ENCODE measurements at regions not wholly inside any gene's neighbourhood (a gene's known extent, or its start where the extent isn't known, plus 50 kb on each side); places are given as distances from the start of the nearest gene placed in this dataset.

GRCh38 chr4:121226362-121226761 is 62.2 kb upstream of the TNIP3 start:
- DNase-seq, result no peak

- no peak for DNase-seq
These were observed 57.5 kb upstream of the TNIP3 start for GRCh38 chr4:121221608-121222007.

- DNase-seq, result no peak
These were observed 57.1 kb upstream of the TNIP3 start for GRCh38 chr4:121221201-121221600.

GRCh38 chr4:121220698-121221097 is 56.6 kb upstream of the TNIP3 start:
- DNase-seq, result no peak

GRCh38 chr4:121219227-121219626 is 55.1 kb upstream of the TNIP3 start:
- DNase-seq, result no peak

GRCh38 chr4:121217351-121217750 is 53.2 kb upstream of the TNIP3 start:
- no peak for DNase-seq

GRCh38 chr4:121216461-121216860 is 52.3 kb upstream of the TNIP3 start:
- DNase-seq, result no peak

GRCh38 chr4:121213940-121214339 is 49.8 kb upstream of the TNIP3 start:
- DNase-seq, result no peak
